DMS79 (cell line): ENCODE measurements at regions not wholly inside any gene's neighbourhood (a gene's known extent, or its start where the extent isn't known, plus 50 kb on each side); places are given as distances from the start of the nearest gene placed in this dataset.

Experiments
- DNase-seq: peaks from one replicate; lab custom pipeline; 2025; lab: John Stamatoyannopoulos, UW

DNA sequence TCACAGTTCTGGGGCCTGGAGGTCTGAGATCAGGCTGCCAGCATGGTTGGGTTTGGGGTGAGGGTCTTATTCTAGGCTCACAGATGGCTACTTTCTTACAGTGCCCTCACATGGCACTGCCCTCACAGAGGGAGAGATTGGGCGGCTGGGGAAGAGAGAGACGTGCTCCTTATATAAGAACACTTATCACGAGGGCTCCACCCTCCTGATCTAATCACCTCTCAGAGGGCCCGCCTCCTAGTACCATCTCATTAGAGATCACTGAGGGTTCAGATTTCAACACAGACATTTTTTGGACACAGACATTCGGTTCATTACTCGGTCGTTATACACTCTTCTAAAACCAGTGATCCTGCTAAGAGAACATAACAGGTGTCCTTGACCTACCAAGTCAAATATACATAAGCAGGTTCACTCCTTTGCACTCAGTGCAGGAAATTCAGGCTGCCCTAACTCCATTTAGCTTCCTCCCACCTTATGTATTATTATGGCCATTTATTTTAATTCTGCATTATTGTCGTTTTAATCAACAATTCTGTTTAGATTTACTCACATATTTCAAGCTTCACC is 121.7 kb downstream of the ICE1 start:
- DNase-seq, result peak; percentile 12

- DNase-seq, result no peak
Observed at GRCh38 chr5:5542654-5543053, 120.2 kb downstream of the ICE1 start.

DNA sequence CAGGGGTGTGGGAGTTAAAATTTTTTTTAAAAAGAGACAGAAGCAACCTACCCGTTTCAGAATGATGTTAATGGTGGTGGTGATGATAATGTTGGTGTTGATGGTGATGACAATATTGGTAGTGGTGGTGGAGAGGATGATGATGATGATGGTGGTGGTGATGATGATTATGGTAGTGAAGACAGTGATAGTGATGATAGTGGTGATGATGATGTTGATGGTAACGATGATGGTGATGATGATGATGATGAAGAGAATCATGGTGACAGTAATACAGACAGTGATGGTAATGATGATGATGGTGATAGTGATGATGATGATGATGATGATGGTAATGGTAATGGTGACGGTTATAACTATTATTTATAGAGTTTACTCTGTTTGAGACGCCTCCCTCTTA is 117.6 kb downstream of the ICE1 start:
- DNase-seq, result no peak
